OCI-LY3 (cell line): ENCODE measurements at regions not wholly inside any gene's neighbourhood (a gene's known extent, or its start where the extent isn't known, plus 50 kb on each side); places are given as distances from the start of the nearest gene placed in this dataset.

Experiments used
- H2AFZ ChIP-seq: fragments of 200-600, 300-600 bp; shearing (Covaris generic); 2 replicates; pipeline ENCODE4 v1.6.0; 2014; ENCODE audit warnings: antibody characterized with exemption, low read depth, low read length
- H3K27ac ChIP-seq: fragments of 200-600, 300-600 bp; sonication (generic); 2 replicates; pipeline ENCODE4 v1.5.1; 2014; ENCODE audit warnings: mild to moderate bottlenecking, low read length, moderate library complexity, mixed read lengths
- H3K27me3 ChIP-seq: fragments of 200-600, 300-600 bp; sonication (generic); 2 replicates; pipeline ENCODE4 v1.6.1; 2014; ENCODE audit warnings: low read depth, low read length, mixed read lengths
- H3K36me3 ChIP-seq: fragments of 200-600, 300-600 bp; sonication (generic); replicated peaks from 2 replicates; pipeline ENCODE3; 2014; ENCODE audit warnings: low read depth, low read length, mixed read lengths
- H3K4me1 ChIP-seq: fragments of 300-600, 200-600 bp; sonication (generic); 2 replicates; pipeline ENCODE4 v1.6.1; 2014; ENCODE audit warnings: low read length, mixed read lengths
- H3K4me2 ChIP-seq: fragments of 200-600, 300-600 bp; sonication (generic); 2 replicates; pipeline ENCODE4 v1.6.1; 2014; ENCODE audit warnings: low read length, mixed read lengths
- H3K4me3 ChIP-seq: fragments of 300-600, 200-600 bp; sonication (generic); 2 replicates; pipeline ENCODE4 v1.5.1; 2014; ENCODE audit warnings: antibody characterized with exemption, mild to moderate bottlenecking, low read length, moderate library complexity
- H3K79me2 ChIP-seq: fragments of 300-600, 200-600 bp; shearing (Covaris generic); 2 replicates; pipeline ENCODE4 v1.6.1; 2014; ENCODE audit warnings: mild to moderate bottlenecking, low read length, mixed read lengths
- H3K9ac ChIP-seq: fragments of 300-600, 200-600 bp; shearing (Covaris generic); 2 replicates; pipeline ENCODE4 v1.6.0; 2014; ENCODE audit warnings: mild to moderate bottlenecking, low read length, moderate library complexity
- H3K9me3 ChIP-seq: fragments of 200-600, 300-600 bp; shearing (Covaris generic); 2 replicates; pipeline ENCODE4 v1.6.1; 2014; ENCODE audit warnings: low read length, mixed read lengths; ENCODE audit not compliant: insufficient read depth
- H4K20me1 ChIP-seq: fragments of 200-600, 300-600 bp; sonication (generic); 2 replicates; pipeline ENCODE4 v1.6.1; 2016; ENCODE audit warnings: low read length, mixed read lengths; ENCODE audit not compliant: insufficient read depth
- EZH2phosphoT487 ChIP-seq: fragments of 200-600 bp; shearing (Covaris generic); IDR thresholded peaks from 2 replicates; pipeline ENCODE4 v1.6.1; 2018; ENCODE audit warnings: antibody characterized with exemption, mixed run types, low read depth
- TF ChIP-seq, protein P1 (sequence below): fragments of 200-600, 300-600 bp; sonication (generic); IDR thresholded peaks from 2 replicates; pipeline ENCODE4 v1.5.1; 2014; ENCODE audit warnings: antibody characterized with exemption, low read length, low read depth

GRCh38 chr16:14325502-14326401 is 254.6 kb downstream of the MRTFB start:
- no peaks in the 10 kb centered on the region for H4K20me1 ChIP-seq
- no peaks in the 10 kb centered on the region for H3K27me3 ChIP-seq
- no peaks in the 10 kb centered on the region for H3K9me3 ChIP-seq
- no peaks in the 10 kb centered on the region for H3K79me2 ChIP-seq
- H3K4me1 ChIP-seq: no peaks in the 10 kb centered on the region
- no peak overlapping the region for H3K27ac ChIP-seq
- no peak overlapping the region for H3K4me2 ChIP-seq
- no peak overlapping the region for H2AFZ ChIP-seq
- no peak overlapping the region for H3K9ac ChIP-seq
- TF ChIP-seq EZH2phosphoT487: no peak
- TF ChIP-seq, protein P1, sequence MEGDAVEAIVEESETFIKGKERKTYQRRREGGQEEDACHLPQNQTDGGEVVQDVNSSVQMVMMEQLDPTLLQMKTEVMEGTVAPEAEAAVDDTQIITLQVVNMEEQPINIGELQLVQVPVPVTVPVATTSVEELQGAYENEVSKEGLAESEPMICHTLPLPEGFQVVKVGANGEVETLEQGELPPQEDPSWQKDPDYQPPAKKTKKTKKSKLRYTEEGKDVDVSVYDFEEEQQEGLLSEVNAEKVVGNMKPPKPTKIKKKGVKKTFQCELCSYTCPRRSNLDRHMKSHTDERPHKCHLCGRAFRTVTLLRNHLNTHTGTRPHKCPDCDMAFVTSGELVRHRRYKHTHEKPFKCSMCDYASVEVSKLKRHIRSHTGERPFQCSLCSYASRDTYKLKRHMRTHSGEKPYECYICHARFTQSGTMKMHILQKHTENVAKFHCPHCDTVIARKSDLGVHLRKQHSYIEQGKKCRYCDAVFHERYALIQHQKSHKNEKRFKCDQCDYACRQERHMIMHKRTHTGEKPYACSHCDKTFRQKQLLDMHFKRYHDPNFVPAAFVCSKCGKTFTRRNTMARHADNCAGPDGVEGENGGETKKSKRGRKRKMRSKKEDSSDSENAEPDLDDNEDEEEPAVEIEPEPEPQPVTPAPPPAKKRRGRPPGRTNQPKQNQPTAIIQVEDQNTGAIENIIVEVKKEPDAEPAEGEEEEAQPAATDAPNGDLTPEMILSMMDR: no peak
- no peaks in the 10 kb centered on the region for H3K36me3 ChIP-seq
- H3K4me3 ChIP-seq: no peak overlapping the region

GRCh38 chr16:14324581-14324980 is 253.5 kb downstream of the MRTFB start:
- no peak overlapping the region for H3K4me2 ChIP-seq
- H3K27me3 ChIP-seq: no peaks in the 10 kb centered on the region
- no peaks in the 10 kb centered on the region for H4K20me1 ChIP-seq
- no peak overlapping the region for H3K4me3 ChIP-seq
- H2AFZ ChIP-seq: no peak overlapping the region
- H3K36me3 ChIP-seq: no peaks in the 10 kb centered on the region
- no peak for TF ChIP-seq EZH2phosphoT487
- TF ChIP-seq, protein P1: no peak
- no peaks in the 10 kb centered on the region for H3K9me3 ChIP-seq
- H3K9ac ChIP-seq: no peak overlapping the region
- H3K79me2 ChIP-seq: no peaks in the 10 kb centered on the region
- H3K27ac ChIP-seq: no peak overlapping the region
- no peaks in the 10 kb centered on the region for H3K4me1 ChIP-seq

DNA sequence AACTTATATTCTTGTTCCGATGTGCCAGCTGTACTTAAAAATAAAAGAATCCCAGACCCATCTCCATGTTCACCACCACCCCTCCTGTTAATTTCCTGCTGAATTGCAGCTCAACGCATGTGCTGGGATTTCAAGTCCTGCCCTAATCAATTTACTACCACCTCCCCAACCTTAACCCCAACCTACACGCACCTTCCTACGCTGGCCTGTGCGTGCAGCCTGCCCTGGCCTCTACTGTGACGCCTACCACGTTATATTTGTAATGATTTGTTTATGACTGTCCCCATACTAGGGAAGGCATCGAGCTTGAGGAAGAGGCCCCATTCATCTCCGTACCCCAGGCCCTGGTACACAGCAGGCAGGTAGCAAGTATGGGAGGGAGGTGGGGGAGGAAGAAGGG is 251.1 kb downstream of the MRTFB start:
- no peak for TF ChIP-seq EZH2phosphoT487
- TF ChIP-seq, protein P1: no peak

GRCh38 chr16:14321542-14321941 is 250.4 kb downstream of the MRTFB start:
- Histone ChIP-seq H3K27me3 (no peaks in the 10 kb centered on the region), H4K20me1 (no peaks in the 10 kb centered on the region), H3K79me2 (no peaks in the 10 kb centered on the region), H3K4me1 (no peaks in the 10 kb centered on the region), H3K4me3 (no peak overlapping the region), H3K9me3 (no peaks in the 10 kb centered on the region), H3K36me3 (no peaks in the 10 kb centered on the region), H3K9ac (no peak overlapping the region), H3K4me2 (no peak overlapping the region), H2AFZ (no peak overlapping the region), H3K27ac (no peak overlapping the region)
- TF ChIP-seq, protein P1: no peak
- no peak for TF ChIP-seq EZH2phosphoT487

More for the DNA sequence above, 251.1 kb downstream of the MRTFB start:
- Histone ChIP-seq H2AFZ (no peak overlapping the region), H3K27me3 (no peaks in the 10 kb centered on the region), H3K4me3 (no peak overlapping the region), H3K9ac (no peak overlapping the region), H3K4me1 (no peaks in the 10 kb centered on the region), H3K79me2 (no peaks in the 10 kb centered on the region), H3K4me2 (no peak overlapping the region), H4K20me1 (no peaks in the 10 kb centered on the region), H3K27ac (no peak overlapping the region), H3K36me3 (no peaks in the 10 kb centered on the region), H3K9me3 (no peaks in the 10 kb centered on the region)
